ENCODE measurements at regions not wholly inside any gene's neighbourhood (a gene's known extent, or its start where the extent isn't known, plus 50 kb on each side); places are given as distances from the start of the nearest gene placed in this dataset.

- no peak for TF ChIP-seq CTCF (IDR thresholded peaks at IDR 0.05; ENCODE audit: insufficient read depth, low read length, poor library complexity, severe bottlenecking)
- TF ChIP-seq EZH2phosphoT487 (conservative IDR thresholded peaks at IDR 0.05; ENCODE audit: low read length): no peak
Measured at GRCh38 chr22:49192857-49193250, 634.8 kb downstream of the BRD1 start.
